Stimulated activated CD8-positive, alpha-beta memory T cell treated with anti-CD3 and anti-CD28 coated beads, Interleukin-2, amount 100 ng/mL, for 1 hour (primary cell): ENCODE measurements at regions not wholly inside any gene's neighbourhood (a gene's known extent, or its start where the extent isn't known, plus 50 kb on each side); places are given as distances from the start of the nearest gene placed in this dataset.
"Not testable (repeated sequence)": the region's sequence is repeated elsewhere in the genome, so short reads cannot be mapped to it uniquely, and the experiment has no call there.

ENCODE experiments used
- DNase-seq, 2 donors: peaks; one replicate each; pipeline ENCODE4 v3.0.0-alpha.2; 2020; ENCODE audit warnings: low read depth in 2 of 2

- DNase-seq: no peak
Measured at GRCh38 chr13:90321281-90321931, 1026.1 kb upstream of the MIR17HG start.

GRCh38 chr13:90329641-90330040 is 1017.8 kb upstream of the MIR17HG start:
- no peak for DNase-seq

DNA sequence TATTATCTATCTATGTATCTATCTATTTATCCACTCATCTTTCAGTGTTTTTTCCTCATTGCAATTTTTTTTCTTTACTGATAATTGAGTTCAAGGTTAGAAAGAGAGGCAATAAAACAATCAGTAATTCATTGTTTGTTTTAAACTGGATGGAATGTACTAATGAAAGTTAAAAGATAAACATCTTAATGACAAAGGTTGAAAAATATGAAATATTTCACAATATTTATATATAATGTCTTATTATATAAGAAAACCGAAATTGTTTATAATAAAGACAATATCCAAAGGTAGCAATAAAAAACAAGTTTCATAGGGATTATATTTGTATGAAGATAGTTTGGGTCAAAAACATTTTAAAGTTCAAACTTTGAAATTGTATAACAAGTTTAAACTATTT is 1015.5 kb upstream of the MIR17HG start:
- no peak for DNase-seq

DNA sequence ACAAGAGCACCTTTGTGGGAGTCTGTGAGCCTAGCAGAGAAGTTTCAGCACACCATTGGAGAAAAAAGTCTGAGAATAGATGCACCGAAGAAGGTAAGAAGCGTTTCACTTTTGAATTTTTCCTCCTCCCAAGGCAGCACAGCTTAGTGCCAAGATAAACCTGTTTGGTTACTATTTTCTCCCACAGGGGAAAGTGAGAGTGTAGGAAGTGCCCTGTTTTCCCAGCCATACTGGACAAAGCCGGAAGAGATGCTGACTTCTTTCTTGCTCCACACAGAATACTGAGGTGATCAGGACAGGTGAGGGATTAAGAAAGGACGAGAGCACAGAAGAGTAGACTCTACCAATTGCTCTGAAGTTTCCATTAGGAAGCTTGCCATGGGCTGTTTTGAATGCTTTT is 1011.0 kb upstream of the MIR17HG start:
- no peak for DNase-seq

DNA sequence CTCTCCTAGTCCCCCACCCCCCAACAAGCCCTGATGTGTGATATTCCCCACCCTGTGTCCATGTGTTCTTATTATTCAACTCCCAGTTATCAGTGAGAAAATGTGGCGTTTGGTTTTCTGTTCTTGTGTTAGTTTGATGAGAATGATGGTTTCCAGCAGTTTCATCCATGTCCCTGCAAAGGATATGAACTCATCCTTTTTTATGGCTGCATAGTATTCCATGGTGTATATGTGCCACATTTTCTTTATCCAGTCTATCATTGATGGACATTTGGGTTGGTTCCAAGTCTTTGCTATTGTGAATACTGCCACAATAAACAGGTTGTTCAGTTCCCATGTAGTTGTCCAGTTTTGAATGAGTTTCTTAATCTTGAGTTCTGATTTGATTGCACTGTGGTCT is 1006.1 kb upstream of the MIR17HG start:
- not testable (repeated sequence) for DNase-seq

DNA sequence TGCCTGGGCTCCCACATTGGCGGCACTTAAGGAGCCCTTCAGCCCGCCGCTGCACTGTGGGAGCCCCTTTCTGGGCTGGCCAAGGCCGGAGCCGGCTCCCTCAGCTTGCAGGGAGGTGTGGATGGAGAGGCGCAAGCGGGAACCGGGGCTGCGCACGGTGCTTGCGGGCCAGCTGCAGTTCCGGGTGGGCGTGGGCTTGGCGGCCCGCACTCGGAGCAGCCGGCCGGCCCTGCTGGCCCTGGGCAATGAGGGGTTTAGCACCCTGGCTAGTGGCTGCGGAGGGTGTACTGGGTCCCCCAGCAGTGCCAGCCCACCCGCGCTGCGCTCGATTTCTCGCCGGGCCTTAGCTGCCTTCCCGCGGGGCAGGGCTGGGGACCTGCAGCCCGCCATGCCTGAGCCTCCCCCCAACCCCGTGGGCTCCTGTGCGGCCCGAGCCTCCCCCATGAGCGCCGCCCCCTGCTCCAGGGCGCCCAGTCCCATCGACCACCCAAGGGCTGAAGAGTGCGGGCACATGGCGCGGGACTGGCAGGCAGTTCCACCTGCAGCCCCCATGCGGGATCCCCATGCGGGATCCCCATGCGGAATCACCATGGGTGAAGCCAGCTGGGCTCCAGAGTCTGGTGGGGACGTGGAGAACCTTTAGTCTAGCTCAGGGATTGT is 998.9 kb upstream of the MIR17HG start:
- not testable (repeated sequence) for DNase-seq

DNA sequence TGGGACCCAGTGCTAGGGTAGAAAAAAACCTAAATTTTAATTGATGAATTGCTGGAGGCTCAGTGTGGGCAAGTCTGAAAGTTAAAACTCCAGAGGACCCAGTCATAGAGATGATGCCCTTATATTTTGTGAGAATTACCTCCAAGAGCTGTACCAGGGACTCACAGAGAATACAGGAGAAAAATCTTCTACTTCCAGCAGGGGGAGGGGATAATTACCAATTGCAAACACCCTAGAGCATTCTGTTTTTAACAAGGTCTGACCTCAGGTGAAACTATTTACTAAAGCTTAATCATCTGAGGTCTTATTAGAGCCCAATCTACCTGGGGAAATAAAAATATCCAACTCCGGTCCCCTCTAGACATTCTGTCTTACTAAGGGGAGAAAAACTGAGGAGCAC is 994.7 kb upstream of the MIR17HG start:
- no peak for DNase-seq

DNA sequence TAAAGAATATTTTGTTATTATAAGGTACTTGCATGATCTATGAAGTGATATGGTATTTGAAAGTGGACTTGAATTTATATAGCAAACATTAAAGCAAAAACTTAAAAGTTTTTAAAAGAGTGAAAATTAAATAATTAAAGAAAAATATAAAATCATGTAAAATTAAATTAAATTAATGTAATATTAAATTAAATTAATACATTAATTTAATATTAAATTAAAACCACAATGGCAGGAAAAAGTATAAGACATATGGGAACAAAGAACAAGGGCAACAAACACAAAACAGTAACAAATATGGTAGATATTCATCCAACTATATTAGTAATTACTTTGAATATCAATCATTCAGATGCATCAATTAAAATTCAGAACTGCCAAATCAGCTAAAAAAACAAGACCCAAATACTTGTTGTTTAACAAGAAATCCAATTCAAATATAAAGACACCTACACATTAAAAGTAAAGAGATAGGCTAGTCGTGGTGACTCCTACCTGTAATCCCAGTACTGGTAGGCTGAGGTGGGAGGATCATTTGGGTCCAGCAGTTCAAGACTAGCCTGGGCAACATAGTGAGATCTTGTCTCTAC is 992.2 kb upstream of the MIR17HG start:
- no peak for DNase-seq

- no peak for DNase-seq
Measured at GRCh38 chr13:90360785-90361184, 986.7 kb upstream of the MIR17HG start.

DNA sequence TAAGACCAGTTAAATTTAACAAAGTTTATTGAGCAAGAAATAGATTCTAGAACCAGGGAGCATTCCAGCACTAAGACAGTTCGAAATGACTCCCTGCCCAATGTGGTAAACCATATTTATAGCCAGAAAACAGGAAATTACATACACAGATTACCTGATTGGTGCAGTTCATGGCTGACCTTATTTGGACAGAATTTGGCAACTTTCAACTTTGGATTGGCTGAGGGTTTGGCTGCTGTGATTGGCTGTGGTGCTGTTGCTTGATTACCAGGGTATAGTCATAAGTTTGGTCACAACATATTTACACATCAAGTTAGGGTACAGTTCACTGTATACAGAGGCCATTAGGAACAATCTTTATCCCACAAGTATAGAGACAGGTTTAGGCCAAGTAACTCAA is 984.8 kb upstream of the MIR17HG start:
- DNase-seq: no peak

GRCh38 chr13:90365130-90365529 is 982.4 kb upstream of the MIR17HG start:
- no peak for DNase-seq

DNA sequence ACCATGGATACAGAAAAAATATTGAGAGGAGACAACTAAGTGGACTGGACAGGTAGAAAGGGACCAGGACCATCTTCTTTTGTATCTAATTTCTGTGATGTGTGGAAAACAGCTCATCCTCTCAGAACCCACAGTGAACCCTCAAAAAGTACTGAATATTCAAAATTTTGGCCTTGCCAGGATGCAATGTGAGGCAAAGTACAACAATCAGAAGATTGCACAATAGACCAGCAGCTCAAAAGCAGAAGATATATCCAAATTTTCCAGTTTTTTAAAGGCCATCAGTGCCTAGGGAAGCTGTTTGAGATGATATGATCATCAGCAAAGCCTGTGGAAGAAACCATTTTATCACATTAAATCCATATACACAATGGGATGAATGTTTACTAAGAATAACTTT is 973.3 kb upstream of the MIR17HG start:
- DNase-seq: no peak

GRCh38 chr13:90375851-90376250 is 971.6 kb upstream of the MIR17HG start:
- DNase-seq: no peak

DNA sequence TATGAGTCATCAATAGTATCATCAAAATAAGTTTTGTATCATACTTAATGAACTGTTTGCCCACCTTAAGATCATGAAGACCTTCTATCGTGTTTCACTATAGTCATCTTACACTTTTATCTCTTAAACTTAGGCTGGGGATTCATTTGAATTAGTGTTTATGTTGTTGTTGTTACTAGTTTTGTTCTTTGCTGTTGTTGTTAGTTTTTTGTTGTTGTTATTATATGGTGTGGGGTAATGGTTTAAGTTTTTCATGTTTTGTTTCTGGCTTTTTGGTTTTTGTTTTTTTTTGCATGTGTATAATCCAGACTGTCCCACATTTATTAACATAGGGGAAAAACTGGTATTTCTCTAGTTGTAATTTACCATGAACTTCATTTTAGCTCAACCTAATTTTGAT is 965.1 kb upstream of the MIR17HG start:
- no peak for DNase-seq

DNA sequence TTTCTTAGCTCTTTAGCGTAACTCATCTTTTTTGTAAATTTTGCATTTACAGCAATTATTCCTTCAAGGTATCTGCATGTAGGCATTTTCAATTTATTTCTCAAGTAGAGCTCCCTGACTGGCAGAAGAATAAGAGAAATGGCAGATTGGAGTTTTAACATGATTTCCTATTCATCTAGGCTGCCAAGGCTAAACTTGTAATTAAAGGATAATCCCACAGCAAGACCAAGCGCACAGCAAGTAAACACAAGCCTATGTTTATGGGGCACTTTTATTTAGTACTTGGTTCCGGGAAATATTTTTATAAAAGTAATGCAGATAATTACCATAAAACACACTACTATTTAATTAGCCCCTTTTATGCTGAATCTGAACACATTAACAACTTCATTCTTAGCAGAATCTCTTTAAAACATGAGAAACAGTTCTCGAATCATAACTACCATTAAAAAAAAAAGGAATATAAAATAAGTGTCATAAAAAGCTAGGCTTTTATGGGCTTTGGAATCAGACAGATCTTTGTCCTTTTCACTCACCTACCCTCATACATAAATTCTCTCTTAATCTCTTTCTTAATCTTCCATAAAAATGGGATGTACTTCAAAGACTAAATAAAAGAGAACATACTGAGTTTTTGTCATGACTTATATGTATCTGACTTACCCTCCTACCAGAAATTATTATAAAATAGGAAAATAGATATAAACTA is 961.6 kb upstream of the MIR17HG start:
- DNase-seq: no peak

DNA sequence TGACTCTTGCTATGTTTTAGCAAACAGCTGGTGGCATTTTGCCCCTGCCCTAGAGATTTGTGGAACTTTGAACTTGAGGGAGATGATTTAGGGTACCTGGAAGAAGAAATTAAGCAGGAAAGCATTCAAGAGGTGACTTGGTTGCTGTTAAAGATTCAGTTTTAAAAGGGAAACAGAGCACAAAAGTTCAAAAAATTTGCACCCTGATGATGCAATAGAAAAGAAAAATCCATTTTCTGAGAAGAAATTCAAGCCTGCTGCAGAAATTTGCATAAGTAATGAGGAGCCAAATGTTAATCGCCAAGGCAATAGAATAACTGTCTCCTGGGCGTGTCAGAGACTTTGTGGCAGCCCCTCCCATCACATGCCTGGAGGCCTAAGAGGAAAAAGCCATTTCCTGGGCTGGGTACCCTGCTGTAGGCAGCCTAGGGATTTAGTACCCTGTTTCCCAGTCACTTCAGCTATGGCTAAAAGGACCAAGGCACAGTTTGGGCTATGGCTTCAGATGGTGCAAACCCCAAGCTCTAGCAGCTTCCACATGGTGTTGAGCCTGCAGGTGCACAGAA is 958.5 kb upstream of the MIR17HG start:
- DNase-seq: no peak

GRCh38 chr13:90389537-90389936 is 958.0 kb upstream of the MIR17HG start:
- DNase-seq: no peak

DNA sequence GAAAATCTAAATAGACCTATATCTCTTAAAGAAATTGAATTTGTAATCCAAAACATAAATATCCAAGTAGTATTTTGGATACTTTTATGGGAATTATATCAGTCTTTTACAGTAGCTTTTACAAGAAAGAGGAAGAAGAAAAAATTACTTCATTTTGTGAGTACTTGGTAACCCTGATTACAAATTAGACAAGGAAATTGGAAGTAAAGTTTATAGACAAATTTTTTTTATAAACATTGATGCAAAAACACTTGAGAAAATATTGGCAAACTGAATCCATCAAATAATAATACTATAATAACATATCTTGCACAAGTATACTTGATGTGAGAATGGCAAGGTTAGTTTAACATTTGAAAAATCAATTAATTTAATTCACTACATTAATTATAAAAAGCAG is 954.1 kb upstream of the MIR17HG start:
- no peak for DNase-seq

- DNase-seq: no peak
Measured at GRCh38 chr13:90395348-90395747, 952.1 kb upstream of the MIR17HG start.

- no peak for DNase-seq
Measured at GRCh38 chr13:90395846-90396245, 951.6 kb upstream of the MIR17HG start.

- DNase-seq: no peak
Measured at GRCh38 chr13:90396266-90396665, 951.2 kb upstream of the MIR17HG start.

DNA sequence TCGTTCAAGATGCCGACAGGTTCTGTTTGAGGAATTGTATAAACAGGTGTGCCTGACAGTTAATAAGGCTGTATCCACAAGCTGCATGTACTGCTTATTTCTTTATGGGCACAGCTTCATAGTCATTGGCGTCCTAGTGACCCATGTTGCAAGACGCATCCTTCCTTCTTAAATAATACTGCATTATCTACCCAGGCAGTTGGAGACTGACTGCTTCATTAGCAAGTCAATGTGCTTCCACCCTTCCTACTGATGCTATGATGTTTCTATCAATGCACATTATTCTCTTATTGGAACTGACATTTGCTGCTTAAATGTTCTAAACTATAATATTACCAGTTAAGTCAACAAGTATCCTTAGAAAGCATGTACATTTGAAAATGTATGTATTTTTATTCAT is 950.0 kb upstream of the MIR17HG start:
- no peak for DNase-seq
